OCI-LY7 (cell line): ENCODE measurements at regions not wholly inside any gene's neighbourhood (a gene's known extent, or its start where the extent isn't known, plus 50 kb on each side); places are given as distances from the start of the nearest gene placed in this dataset.

Experiments used
- BruUV-seq: library from RNA; stranded (reverse); fragments of 400-500 nt; replicated peaks from 2 replicates; lab custom pipeline; 2021; lab: Mats Ljungman, UMichigan
- CTCF ChIA-PET: fragments of 300-600 bp; sonication (Branson Sonifier 250); formaldehyde crosslinking; loops from one replicate; lab custom pipeline; 2022; ENCODE audit warnings: antibody characterized with exemption; ENCODE audit not compliant: unreplicated experiment; lab: Charles Lee
- POLR2A ChIA-PET: fragments of 300-600 bp; sonication (Branson Sonifier 250); formaldehyde crosslinking; loops from one replicate; lab custom pipeline; 2022; ENCODE audit warnings: antibody characterized with exemption; lab: Charles Lee
- DNase-seq: peaks from one replicate; pipeline ENCODE4 v3.0.0-alpha.2; 2015; ENCODE audit warnings: low spot score
- H2AFZ ChIP-seq: fragments of 200-600 bp; sonication (generic), shearing (Covaris generic); 2 replicates; pipeline ENCODE4 v1.6.1; 2014; ENCODE audit warnings: mild to moderate bottlenecking, antibody characterized with exemption, low read length, moderate library complexity
- H3K27ac ChIP-seq: fragments of 200-600 bp; sonication (generic); 2 replicates; pipeline ENCODE4 v1.5.1; 2014; ENCODE audit warnings: mixed run types, low read depth, mild to moderate bottlenecking, moderate library complexity, low read length, inconsistent platforms; ENCODE audit not compliant: poor library complexity, severe bottlenecking
- H3K36me3 ChIP-seq: fragments of 200-600 bp; sonication (generic); 2 replicates; pipeline ENCODE4 v1.6.1; 2014; ENCODE audit warnings: mild to moderate bottlenecking, antibody characterized with exemption, low read length, moderate library complexity, mixed read lengths; ENCODE audit not compliant: insufficient read depth
- H3K4me1 ChIP-seq: fragments of 200-600 bp; sonication (generic); 2 replicates; pipeline ENCODE4 v1.5.1; 2014; ENCODE audit warnings: mild to moderate bottlenecking, low read length; ENCODE audit not compliant: insufficient read depth, poor library complexity, severe bottlenecking
- H3K4me2 ChIP-seq: fragments of 200-600 bp; sonication (generic); 2 replicates; pipeline ENCODE4 v1.6.1; 2014; ENCODE audit warnings: mild to moderate bottlenecking, low read length
- H3K4me3 ChIP-seq: fragments of 200-600 bp; sonication (generic); 2 replicates; pipeline ENCODE4 v1.5.1; 2014; ENCODE audit warnings: mild to moderate bottlenecking, low read depth, low read length; ENCODE audit not compliant: poor library complexity, severe bottlenecking
- H3K79me2 ChIP-seq: fragments of 200-600 bp; sonication (generic); 2 replicates; pipeline ENCODE4 v1.6.1; 2016; ENCODE audit warnings: low read depth, mild to moderate bottlenecking, low read length, moderate library complexity, mixed read lengths; ENCODE audit not compliant: insufficient read depth
- H3K9me2 ChIP-seq: fragments of 200-600 bp; sonication (generic); 2 replicates; pipeline ENCODE4 v1.6.1; 2016; ENCODE audit warnings: mild to moderate bottlenecking, low read length, mixed read lengths; ENCODE audit not compliant: insufficient read depth
- H3K9me3 ChIP-seq: fragments of 200-600 bp; sonication (generic); 2 replicates; pipeline ENCODE4 v1.6.1; 2014; ENCODE audit warnings: mild to moderate bottlenecking, mixed run types, low read length, mixed read lengths
- H4K20me1 ChIP-seq: fragments of 200-600 bp; sonication (generic); 2 replicates; pipeline ENCODE4 v1.6.1; 2014; ENCODE audit warnings: mild to moderate bottlenecking, antibody characterized with exemption, low read length, moderate library complexity, mixed read lengths; ENCODE audit not compliant: insufficient read depth
- CTCF ChIP-seq: fragments of 200-600 bp; sonication (generic); conservative IDR thresholded peaks from 2 replicates; pipeline ENCODE4 v1.5.1; 2014; ENCODE audit warnings: mild to moderate bottlenecking, antibody characterized with exemption, low read length, moderate library complexity, mixed read lengths
- EZH2phosphoT487 ChIP-seq: fragments of 200-600 bp; sonication (generic); IDR thresholded peaks from 2 replicates; pipeline ENCODE4 v1.6.1; 2018; ENCODE audit warnings: low read depth, borderline replicate concordance, mild to moderate bottlenecking, mixed run types, antibody characterized with exemption, low read length, moderate library complexity, mixed read lengths
- intact Hi-C: fragments of 100-400 bp; cut with micrococcal nuclease; formaldehyde crosslinking; loops from one replicate; pipeline ENCODE4 v1.10.0; 2022; ENCODE audit not compliant: unreplicated experiment

- H4K20me1 ChIP-seq: no peaks in the 10 kb centered on the region
- no peak for DNase-seq
- no peak overlapping the region for H3K4me2 ChIP-seq
- H3K27ac ChIP-seq: no peak overlapping the region
- no peaks in the 10 kb centered on the region for H3K79me2 ChIP-seq
- no peaks in the 10 kb centered on the region for H3K4me1 ChIP-seq
- intact Hi-C loops: no loop called here
- H3K9me3 ChIP-seq: no peaks in the 10 kb centered on the region
- TF ChIP-seq EZH2phosphoT487 (no peak), CTCF (no peak)
- POLR2A ChIA-PET: no interaction called here
- CTCF ChIA-PET: no interaction called here
- no peaks in the 10 kb centered on the region for H3K36me3 ChIP-seq
- no TSS peak for BruUV-seq
- no peaks in the 10 kb centered on the region for H3K9me2 ChIP-seq
- H2AFZ ChIP-seq: no peak overlapping the region
- H3K4me3 ChIP-seq: no peak overlapping the region
Measured at GRCh38 chr6:97963193-97963592, 680.2 kb upstream of the MMS22L start.

DNA sequence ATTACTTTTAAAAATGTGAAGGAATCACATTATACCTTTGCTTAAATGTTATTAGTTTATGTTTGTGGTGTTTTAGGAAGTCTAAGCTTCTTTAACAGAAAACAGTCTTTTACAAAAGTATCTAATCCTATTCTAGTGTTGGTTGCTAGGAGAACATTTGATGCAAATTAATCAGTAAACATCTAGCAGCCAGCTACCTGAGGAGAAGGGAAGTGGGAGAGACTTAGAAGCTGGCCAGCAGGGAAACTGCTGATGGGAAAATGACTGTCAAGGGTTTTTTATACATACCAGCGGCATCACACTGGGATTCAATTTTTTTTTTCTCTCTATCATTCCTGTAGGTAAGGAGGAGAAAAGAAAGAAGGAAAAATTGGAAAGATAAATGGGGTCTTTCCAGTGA is 686.0 kb upstream of the MMS22L start:
- no peaks in the 10 kb centered on the region for H3K9me3 ChIP-seq
- no peaks in the 10 kb centered on the region for H3K9me2 ChIP-seq
- no peak overlapping the region for H3K4me3 ChIP-seq
- no peak overlapping the region for H3K4me2 ChIP-seq
- intact Hi-C loops: no loop called here
- ChIA-PET CTCF (no interaction called here), POLR2A (interaction anchor here (0.7 kb wide), 2 partner anchors 90 to 365 kb away, joined by 3 read pairs; no protein-coding TSS in a partner anchor)
- no peaks in the 10 kb centered on the region for H3K4me1 ChIP-seq
- TF ChIP-seq CTCF (no peak), EZH2phosphoT487 (no peak)
- no peak overlapping the region for H2AFZ ChIP-seq
- no peak overlapping the region for H3K27ac ChIP-seq
- no peak for DNase-seq
- H3K36me3 ChIP-seq: no peaks in the 10 kb centered on the region
- no peaks in the 10 kb centered on the region for H4K20me1 ChIP-seq
- no TSS peak for BruUV-seq
- no peaks in the 10 kb centered on the region for H3K79me2 ChIP-seq

DNA sequence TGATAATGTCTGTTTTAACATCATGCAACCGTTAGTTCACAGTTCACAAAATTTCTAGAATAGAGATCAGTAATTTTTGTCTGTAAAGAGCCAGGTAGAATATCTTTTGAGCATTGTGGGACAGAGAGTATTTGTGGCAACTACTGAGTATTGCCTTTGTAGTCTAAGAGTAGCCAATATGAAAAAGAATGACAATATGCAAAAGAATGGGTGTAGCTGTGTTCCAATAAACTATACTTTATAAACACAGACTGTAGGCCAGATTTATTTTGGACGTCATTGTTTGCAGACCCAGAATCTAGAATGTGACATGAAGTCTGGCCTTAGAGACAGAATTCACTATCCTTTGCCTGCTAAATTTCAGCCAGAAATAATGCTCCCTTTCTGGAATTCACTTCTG is 694.1 kb upstream of the MMS22L start:
- Histone ChIP-seq H3K4me2 (no peak overlapping the region), H3K36me3 (no peaks in the 10 kb centered on the region), H3K9me2 (no peaks in the 10 kb centered on the region), H4K20me1 (no peaks in the 10 kb centered on the region), H2AFZ (no peak overlapping the region), H3K4me3 (no peak overlapping the region), H3K27ac (no peak overlapping the region), H3K79me2 (no peaks in the 10 kb centered on the region), H3K4me1 (no peaks in the 10 kb centered on the region), H3K9me3 (no peaks in the 10 kb centered on the region)
- no peak for DNase-seq
- POLR2A ChIA-PET: no interaction called here
- CTCF ChIA-PET: no interaction called here
- no peak for TF ChIP-seq CTCF
- no peak for TF ChIP-seq EZH2phosphoT487
- intact Hi-C loops: no loop called here
- BruUV-seq: no TSS peak
